GM19463 (cell line): ENCODE measurements at regions not wholly inside any gene's neighbourhood (a gene's known extent, or its start where the extent isn't known, plus 50 kb on each side); places are given as distances from the start of the nearest gene placed in this dataset.
"Not testable (repeated sequence)": the region's sequence is repeated elsewhere in the genome, so short reads cannot be mapped to it uniquely, and the experiment has no call there.

Experiments
- ATAC-seq: cut with Tn5 transposase; IDR thresholded peaks from one replicate; pipeline ENCODE4 v1.9.1; 2021; ENCODE audit warnings: mild to moderate bottlenecking, moderate library complexity; ENCODE audit not compliant: unreplicated experiment

GRCh38 chr1:82371844-82372498 lies 571.2 kb downstream of the ADGRL2 start:
- ATAC-seq, result no peak

GRCh38 chr1:82367456-82367855 lies 566.7 kb downstream of the ADGRL2 start:
- ATAC-seq, result no peak

GRCh38 chr1:82366689-82367088 lies 566.0 kb downstream of the ADGRL2 start:
- no peak for ATAC-seq

GRCh38 chr1:82359541-82359940 lies 558.8 kb downstream of the ADGRL2 start:
- not testable (repeated sequence) for ATAC-seq

GRCh38 chr1:82358706-82359105 lies 558.0 kb downstream of the ADGRL2 start:
- not testable (repeated sequence) for ATAC-seq

GRCh38 chr1:82354546-82354945 lies 553.8 kb downstream of the ADGRL2 start:
- not testable (repeated sequence) for ATAC-seq

- no peak for ATAC-seq
Measured at GRCh38 chr1:82348487-82348886, 547.8 kb downstream of the ADGRL2 start.

- ATAC-seq, result no peak
Measured at GRCh38 chr1:82346141-82346540, 545.4 kb downstream of the ADGRL2 start.

- ATAC-seq, result no peak
Measured at GRCh38 chr1:82343381-82343780, 542.6 kb downstream of the ADGRL2 start.

- peak; percentile 65 for ATAC-seq
Measured at GRCh38 chr1:82337635-82338034, 536.9 kb downstream of the ADGRL2 start.

GRCh38 chr1:82330330-82330729 lies 529.6 kb downstream of the ADGRL2 start:
- no peak for ATAC-seq

- no peak for ATAC-seq
Measured at GRCh38 chr1:82329226-82329625, 528.5 kb downstream of the ADGRL2 start.

- ATAC-seq, result no peak
Measured at GRCh38 chr1:82323144-82323841, 522.6 kb downstream of the ADGRL2 start.

GRCh38 chr1:82321794-82322193 lies 521.1 kb downstream of the ADGRL2 start:
- no peak for ATAC-seq

- ATAC-seq, result no peak
Measured at GRCh38 chr1:82319546-82319945, 518.8 kb downstream of the ADGRL2 start.

- ATAC-seq, result no peak
Measured at GRCh38 chr1:82318921-82319320, 518.2 kb downstream of the ADGRL2 start.

- no peak for ATAC-seq
Measured at GRCh38 chr1:82318265-82318664, 517.5 kb downstream of the ADGRL2 start.

- ATAC-seq, result no peak
Measured at GRCh38 chr1:82317671-82318070, 516.9 kb downstream of the ADGRL2 start.

- ATAC-seq, result no peak
Measured at GRCh38 chr1:82299656-82300055, 498.9 kb downstream of the ADGRL2 start.

GRCh38 chr1:82299056-82299455 lies 498.3 kb downstream of the ADGRL2 start:
- no peak for ATAC-seq

- ATAC-seq, result no peak
Measured at GRCh38 chr1:82297139-82297896, 496.6 kb downstream of the ADGRL2 start.

- no peak for ATAC-seq
Measured at GRCh38 chr1:82287556-82287955, 486.8 kb downstream of the ADGRL2 start.
